BLaER1 (cell line): ENCODE measurements at regions not wholly inside any gene's neighbourhood (a gene's known extent, or its start where the extent isn't known, plus 50 kb on each side); places are given as distances from the start of the nearest gene placed in this dataset.
"Not testable (repeated sequence)": the region's sequence is repeated elsewhere in the genome, so short reads cannot be mapped to it uniquely, and the experiment has no call there.

Experiments
- H3K27ac ChIP-seq: shearing (Covaris generic); formaldehyde crosslinking; 2 replicates; pipeline ENCODE4 v1.8.1; 2022
- H3K27me3 ChIP-seq: shearing (Covaris generic); formaldehyde crosslinking; 2 replicates; pipeline ENCODE4 v1.8.1; 2022
- H3K36me3 ChIP-seq: shearing (Covaris generic); formaldehyde crosslinking; 2 replicates; pipeline ENCODE4 v1.8.1; 2022
- H3K4me1 ChIP-seq: shearing (Covaris generic); formaldehyde crosslinking; 2 replicates; pipeline ENCODE4 v1.8.1; 2022
- H3K4me2 ChIP-seq: shearing (Covaris generic); formaldehyde crosslinking; 2 replicates; pipeline ENCODE4 v1.8.1; 2022
- H3K4me3 ChIP-seq: shearing (Covaris generic); formaldehyde crosslinking; 2 replicates; pipeline ENCODE4 v1.8.1; 2022
- H3K9ac ChIP-seq: shearing (Covaris generic); formaldehyde crosslinking; 2 replicates; pipeline ENCODE4 v1.8.1; 2022
- H3K9me3 ChIP-seq: shearing (Covaris generic); formaldehyde crosslinking; 2 replicates; pipeline ENCODE4 v1.8.1; 2022
- H4K20me1 ChIP-seq: shearing (Covaris generic); formaldehyde crosslinking; 2 replicates; pipeline ENCODE4 v1.8.1; 2022
- Cebpa-rat ChIP-seq: shearing (Covaris generic); IDR thresholded peaks from 2 replicates; pipeline ENCODE4 v1.8.1; 2022

- H3K36me3 ChIP-seq = no peaks in the 10 kb centered on the region
- no peaks in the 10 kb centered on the region for H3K4me1 ChIP-seq
- no peak overlapping the region for H3K4me2 ChIP-seq
- no peaks in the 10 kb centered on the region for H3K27me3 ChIP-seq
- H3K4me3 ChIP-seq = no peak overlapping the region
- H3K27ac ChIP-seq = no peak overlapping the region
- no peak for TF ChIP-seq Cebpa-rat
- H3K9ac ChIP-seq = no peak overlapping the region
- no peaks in the 10 kb centered on the region for H4K20me1 ChIP-seq
- H3K9me3 ChIP-seq = no peaks in the 10 kb centered on the region
These were observed 84.5 kb upstream of the WWC2 start for GRCh38 chr4:183014361-183015084.

- Histone ChIP-seq H3K9me3 (no peaks in the 10 kb centered on the region), H3K27ac (no peak overlapping the region), H3K9ac (no peak overlapping the region), H3K36me3 (no peaks in the 10 kb centered on the region), H3K27me3 (no peaks in the 10 kb centered on the region), H3K4me1 (no peaks in the 10 kb centered on the region), H3K4me3 (no peak overlapping the region), H4K20me1 (no peaks in the 10 kb centered on the region), H3K4me2 (no peak overlapping the region)
- TF ChIP-seq Cebpa-rat = no peak
These were observed 85.4 kb upstream of the WWC2 start for GRCh38 chr4:183013730-183014002.

- H3K9me3 ChIP-seq = no peaks in the 10 kb centered on the region
- no peak overlapping the region for H3K4me3 ChIP-seq
- no peaks in the 10 kb centered on the region for H3K4me1 ChIP-seq
- no peak overlapping the region for H3K4me2 ChIP-seq
- no peaks in the 10 kb centered on the region for H3K36me3 ChIP-seq
- no peaks in the 10 kb centered on the region for H3K27me3 ChIP-seq
- H4K20me1 ChIP-seq = no peaks in the 10 kb centered on the region
- TF ChIP-seq Cebpa-rat = no peak
- no peak overlapping the region for H3K27ac ChIP-seq
- H3K9ac ChIP-seq = no peak overlapping the region
These were observed 86.0 kb upstream of the WWC2 start for GRCh38 chr4:183012879-183013729.

DNA sequence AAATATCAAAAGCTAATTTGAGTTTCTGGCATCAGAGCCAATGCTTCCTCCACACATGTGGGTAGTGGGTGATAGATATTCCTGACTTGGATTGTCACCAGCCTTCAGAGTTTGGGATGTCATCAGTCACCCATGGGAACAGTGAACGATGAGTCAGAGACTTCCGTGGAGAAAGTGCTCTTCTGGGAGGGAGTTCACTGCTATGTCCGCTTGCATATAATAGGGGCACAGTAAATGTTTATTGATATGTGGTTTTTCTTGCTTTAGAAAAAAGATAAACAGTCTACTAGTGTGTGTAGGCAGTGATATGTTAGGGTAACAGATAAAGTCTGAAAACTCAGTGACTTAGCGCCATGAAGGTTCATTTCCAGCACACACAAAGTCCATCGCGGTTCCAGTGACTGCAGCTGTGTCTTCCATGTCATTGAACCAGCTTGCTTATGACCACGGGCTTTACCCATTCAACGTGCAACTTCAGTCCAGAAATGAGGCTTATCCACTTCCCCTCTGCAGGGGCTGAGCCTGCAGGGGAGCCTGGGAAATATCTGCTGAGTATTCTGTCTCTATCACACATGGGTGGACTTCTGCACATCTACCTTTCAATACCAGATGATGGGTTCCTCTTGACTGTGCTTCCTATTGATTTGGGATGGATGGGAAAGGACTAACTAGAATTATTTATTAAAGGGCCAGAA is 87.7 kb upstream of the WWC2 start:
- H3K27me3 ChIP-seq = no peaks in the 10 kb centered on the region
- TF ChIP-seq Cebpa-rat = no peak
- no peak overlapping the region for H3K4me2 ChIP-seq
- no peak overlapping the region for H3K27ac ChIP-seq
- H4K20me1 ChIP-seq = no peaks in the 10 kb centered on the region
- H3K9me3 ChIP-seq = no peaks in the 10 kb centered on the region
- no peak overlapping the region for H3K9ac ChIP-seq
- H3K4me3 ChIP-seq = no peak overlapping the region
- no peaks in the 10 kb centered on the region for H3K4me1 ChIP-seq
- H3K36me3 ChIP-seq = no peaks in the 10 kb centered on the region

GRCh38 chr4:183008492-183008891 is 90.6 kb upstream of the WWC2 start:
- no peaks in the 10 kb centered on the region for H3K27me3 ChIP-seq
- H3K4me2 ChIP-seq = no peak overlapping the region
- no peaks in the 10 kb centered on the region for H3K36me3 ChIP-seq
- no peaks in the 10 kb centered on the region for H4K20me1 ChIP-seq
- H3K27ac ChIP-seq = no peak overlapping the region
- no peaks in the 10 kb centered on the region for H3K4me1 ChIP-seq
- H3K9ac ChIP-seq = no peak overlapping the region
- H3K9me3 ChIP-seq = peaks cover 10% of the 10 kb centered on the region; the same call in 1 of the 2 replicates
- no peak overlapping the region for H3K4me3 ChIP-seq
- TF ChIP-seq Cebpa-rat = no peak

DNA sequence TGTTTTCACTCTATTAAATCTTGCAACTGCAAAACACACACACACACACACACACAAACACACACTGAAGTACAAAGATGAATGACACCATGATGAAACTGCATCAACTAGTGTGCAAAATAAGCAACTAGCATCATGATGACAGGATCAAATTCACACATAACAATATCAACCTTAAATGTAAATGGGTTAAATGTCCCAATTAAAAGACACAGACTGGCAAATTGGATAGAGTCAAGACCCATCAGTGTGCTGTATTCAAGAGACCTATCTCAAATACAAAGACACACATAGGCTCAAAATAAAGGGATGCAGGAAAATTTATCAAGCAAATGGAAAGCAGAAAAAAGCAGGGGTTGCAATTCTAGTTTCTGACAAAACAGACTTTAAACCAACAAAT is 87.2 kb upstream of the DCTD start:
- not testable (repeated sequence) for H3K4me3 ChIP-seq, H3K36me3 ChIP-seq, H3K4me2 ChIP-seq, H3K27ac ChIP-seq, H3K4me1 ChIP-seq, H3K9ac ChIP-seq, H4K20me1 ChIP-seq, H3K27me3 ChIP-seq, H3K9me3 ChIP-seq

GRCh38 chr4:182994171-182994570 is 77.0 kb upstream of the DCTD start:
- no peaks in the 10 kb centered on the region for H3K36me3 ChIP-seq
- H3K4me3 ChIP-seq = no peak overlapping the region
- H3K4me2 ChIP-seq = no peak overlapping the region
- no peak overlapping the region for H3K9ac ChIP-seq
- H3K9me3 ChIP-seq = peaks cover 22% of the 10 kb centered on the region
- no peaks in the 10 kb centered on the region for H4K20me1 ChIP-seq
- H3K4me1 ChIP-seq = no peaks in the 10 kb centered on the region
- no peak overlapping the region for H3K27ac ChIP-seq
- no peak for TF ChIP-seq Cebpa-rat
- no peaks in the 10 kb centered on the region for H3K27me3 ChIP-seq

GRCh38 chr4:182978152-182978827 is 61.1 kb upstream of the DCTD start:
- peaks cover 7% of the 10 kb centered on the region; the same call in 1 of the 2 replicates for H3K9me3 ChIP-seq
- TF ChIP-seq Cebpa-rat = no peak
- no peaks in the 10 kb centered on the region for H3K27me3 ChIP-seq
- peaks cover 26% of the 10 kb centered on the region for H3K4me1 ChIP-seq
- H3K4me2 ChIP-seq = peak overlapping the region; percentile 35
- no peak overlapping the region for H3K27ac ChIP-seq
- no peaks in the 10 kb centered on the region for H3K36me3 ChIP-seq
- H3K4me3 ChIP-seq = no peak overlapping the region
- H4K20me1 ChIP-seq = no peaks in the 10 kb centered on the region
- no peak overlapping the region for H3K9ac ChIP-seq

DNA sequence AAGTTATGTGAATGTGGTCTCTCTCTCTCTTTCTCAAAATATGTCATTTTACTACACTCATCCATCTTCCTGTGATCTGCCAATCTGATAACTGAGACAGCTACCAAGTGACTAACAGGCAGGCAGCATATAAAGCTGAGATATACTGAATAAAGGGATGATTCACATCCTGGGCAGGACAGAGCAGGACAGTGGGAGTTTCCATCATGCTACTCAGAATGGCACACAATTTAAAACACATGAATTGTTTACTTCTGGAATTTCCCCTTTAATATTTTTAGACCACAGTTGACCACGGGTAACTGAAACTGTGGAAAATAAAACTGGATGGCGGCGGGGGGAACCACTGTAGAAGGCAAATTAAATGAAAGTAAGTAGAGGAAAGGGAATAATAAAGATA is 58.6 kb upstream of the DCTD start:
- Histone ChIP-seq H3K36me3 (no peaks in the 10 kb centered on the region), H3K27me3 (no peaks in the 10 kb centered on the region), H3K9ac (no peak overlapping the region), H4K20me1 (no peaks in the 10 kb centered on the region), H3K4me2 (peak overlapping the region; percentile 49), H3K4me3 (no peak overlapping the region), H3K27ac (no peak overlapping the region), H3K4me1 (peaks cover 26% of the 10 kb centered on the region), H3K9me3 (peaks cover 7% of the 10 kb centered on the region; the same call in 1 of the 2 replicates)
- no peak for TF ChIP-seq Cebpa-rat
